D721Med (cell line): ENCODE measurements at regions not wholly inside any gene's neighbourhood (a gene's known extent, or its start where the extent isn't known, plus 50 kb on each side); places are given as distances from the start of the nearest gene placed in this dataset.

Experiments
- DNase-seq: peaks from one replicate; pipeline ENCODE4 v3.0.0; 2011; ENCODE audit warnings: low spot score; ENCODE audit not compliant: insufficient read length
- FAIRE-seq: peaks from 2 replicates; lab custom pipeline; 2011; peaks lifted over from hg19 to GRCh38; lab: Jason Lieb, UNC
- CTCF ChIP-seq: IDR thresholded peaks from 2 replicates; pipeline ENCODE4 v1.5.1; 2012; ENCODE audit warnings: mild to moderate bottlenecking, control low read depth; ENCODE audit not compliant: insufficient read depth; ENCODE audit errors: missing control alignments

DNA sequence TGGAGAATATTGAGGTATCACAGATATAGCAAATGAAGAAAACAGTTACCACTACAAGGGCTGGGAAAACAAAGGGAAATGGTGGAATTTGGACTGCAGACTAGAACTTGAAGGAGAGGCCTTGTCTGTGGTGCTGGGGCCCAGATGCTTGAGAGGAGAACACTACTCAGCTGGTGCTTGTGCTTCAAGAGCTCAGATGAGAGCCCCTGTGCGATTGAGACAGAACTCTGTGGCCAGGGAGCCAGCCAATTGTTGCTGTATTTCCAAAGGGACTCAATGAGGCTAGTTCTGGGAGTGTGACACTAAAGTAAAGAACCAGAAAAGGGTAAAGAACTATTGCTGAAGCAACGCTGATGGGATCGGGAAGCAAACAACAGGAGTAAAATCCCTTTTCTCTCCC is 406.5 kb upstream of the SEMA3D start:
- TF ChIP-seq CTCF: no peak
- DNase-seq: no peak
- FAIRE-seq: no peak

DNA sequence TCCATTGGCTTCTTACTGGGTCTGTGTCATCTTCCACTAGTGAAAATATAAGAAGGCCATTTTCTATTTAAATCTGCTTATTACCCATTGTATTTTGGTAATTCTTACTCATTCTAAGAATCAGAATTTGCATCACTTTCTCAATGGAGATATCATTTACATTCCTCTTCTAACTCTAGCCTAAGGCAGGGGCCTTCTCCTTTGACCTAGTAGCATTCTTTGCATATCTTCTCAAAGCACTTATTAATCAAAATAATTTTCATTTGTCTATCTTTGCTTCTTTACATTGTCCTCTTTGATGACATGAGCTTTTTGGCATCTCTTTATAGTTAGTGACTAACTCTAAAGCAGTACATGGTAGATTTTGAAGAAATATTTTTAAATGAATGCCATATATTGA is 400.9 kb upstream of the SEMA3D start:
- TF ChIP-seq CTCF: no peak
- no peak for DNase-seq
- no peak for FAIRE-seq

DNA sequence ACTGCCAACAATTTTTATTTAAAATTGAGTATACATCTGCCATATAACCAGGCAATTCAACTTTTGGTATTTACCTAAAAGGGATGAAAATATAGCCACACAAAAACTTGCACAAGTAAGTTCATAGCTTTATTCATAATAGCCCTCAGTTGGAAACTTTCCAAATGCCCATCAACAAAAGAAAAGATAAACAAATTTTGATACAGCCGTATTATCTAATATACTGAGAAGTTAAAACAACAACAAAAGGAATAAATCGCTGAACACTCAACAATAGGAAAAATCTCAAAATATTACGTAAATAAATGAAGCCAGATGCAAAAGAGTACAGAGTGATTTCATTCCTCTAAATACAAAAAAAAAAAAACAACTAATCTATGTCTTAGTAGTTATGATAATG is 399.2 kb upstream of the SEMA3D start:
- FAIRE-seq: no peak
- no peak for DNase-seq
- no peak for TF ChIP-seq CTCF

DNA sequence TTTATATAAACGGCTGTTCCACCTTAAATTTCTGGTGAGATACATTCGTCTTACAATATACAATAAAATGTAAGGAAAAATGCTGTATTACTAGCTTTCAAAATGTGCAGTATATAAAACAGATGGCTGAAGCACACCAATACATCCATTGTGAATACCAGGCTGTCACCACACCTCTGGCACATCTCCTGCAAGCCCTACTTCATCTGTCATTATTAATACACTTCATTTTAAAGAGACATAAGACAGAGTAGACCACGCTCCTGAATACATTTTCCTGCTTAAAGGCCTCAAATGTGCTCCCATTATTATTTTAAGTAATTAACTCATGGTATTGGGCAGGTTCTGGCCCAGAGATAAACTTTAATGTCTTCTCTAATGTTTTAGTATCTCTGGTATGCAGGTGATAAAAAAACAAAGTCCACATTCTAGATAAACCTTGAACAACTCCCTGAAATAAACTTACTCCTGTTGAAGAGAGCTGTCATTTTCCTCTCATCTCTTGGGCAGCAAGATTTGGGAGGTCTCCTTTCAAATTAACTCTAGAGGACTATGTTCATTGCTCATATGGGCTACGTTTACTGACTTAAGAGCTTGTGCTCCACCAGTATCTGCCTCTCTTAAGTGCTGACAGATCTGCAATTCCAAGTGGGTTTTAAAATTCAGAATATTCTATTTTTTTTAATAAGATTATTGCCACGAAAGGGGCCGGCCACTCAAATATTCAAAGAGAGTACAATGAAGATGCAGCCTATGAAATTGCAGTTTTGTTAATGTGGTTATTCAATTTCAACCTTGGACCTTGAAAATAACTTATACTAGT is 396.5 kb upstream of the SEMA3D start:
- DNase-seq: no peak
- FAIRE-seq: no peak
- TF ChIP-seq CTCF: no peak

GRCh38 chr7:85573844-85574243 is 387.0 kb upstream of the SEMA3D start:
- DNase-seq: no peak
- no peak for FAIRE-seq
- TF ChIP-seq CTCF: no peak

DNA sequence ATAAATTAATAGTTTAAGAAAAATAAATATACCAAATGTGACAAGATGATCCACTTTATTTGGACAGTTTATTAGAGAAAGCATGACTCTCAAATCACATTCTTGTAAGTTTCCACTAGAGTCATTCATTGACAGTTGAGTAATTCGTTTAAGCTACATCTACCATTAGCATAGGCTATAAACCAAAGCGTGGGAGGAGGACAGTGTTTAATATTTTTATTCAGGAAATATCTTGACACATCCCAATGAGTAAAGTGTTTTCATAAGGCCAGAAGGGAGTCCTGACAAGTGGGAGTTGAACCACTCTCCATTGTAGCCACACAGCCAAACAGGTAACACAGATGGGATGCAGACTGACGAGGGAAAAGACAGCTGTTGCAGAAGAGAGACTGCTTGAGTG is 386.5 kb upstream of the SEMA3D start:
- no peak for DNase-seq

More for the DNA sequence above, 386.5 kb upstream of the SEMA3D start:
- TF ChIP-seq CTCF: no peak
- FAIRE-seq: no peak
